ENCODE measurements at regions not wholly inside any gene's neighbourhood (a gene's known extent, or its start where the extent isn't known, plus 50 kb on each side); places are given as distances from the start of the nearest gene placed in this dataset.

DNA sequence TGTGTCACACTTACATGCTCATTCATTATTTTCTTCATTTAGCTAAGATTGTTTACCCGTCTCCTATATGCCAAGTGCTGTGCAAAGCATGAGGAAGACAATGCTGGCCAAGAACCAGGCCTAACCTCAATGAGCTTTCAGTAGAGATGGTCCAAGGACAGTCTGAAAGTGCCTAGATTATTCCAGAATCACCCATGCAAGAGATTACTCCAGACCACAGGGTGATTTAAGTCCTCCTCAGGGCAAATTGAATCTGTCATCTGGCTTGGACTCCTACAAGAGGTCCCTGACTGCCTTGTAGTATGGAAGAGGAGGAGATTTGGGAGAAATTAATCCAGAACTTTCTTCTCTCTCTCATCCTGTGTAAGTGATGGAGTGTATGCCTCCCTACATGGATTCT is 99.4 kb upstream of the NDP start:
- H3K4me3 Mint-ChIP-seq, result no peak overlapping the region
- H3K27me3 Mint-ChIP-seq (ENCODE audit: low read depth in 2 of 2), result peaks cover 3 to 24% of the 10 kb centered on the region in 2 donors
- H3K36me3 Mint-ChIP-seq, result no peaks in the 10 kb centered on the region
- Histone ChIP-seq H3K4me3 (ENCODE audit: low read length) (no peak overlapping the region), H3K36me3 (ENCODE audit: control insufficient read depth, insufficient read depth, low read length) (no peaks in the 10 kb centered on the region), H3K4me1 (ENCODE audit: control insufficient read depth, insufficient read depth, low read length) (no peaks in the 10 kb centered on the region), H3K27ac (ENCODE audit: low read length) (no peak overlapping the region), H3K27me3 (ENCODE audit: control insufficient read depth, insufficient read depth, low read length) (no peaks in the 10 kb centered on the region), H3K9me3 (ENCODE audit: control insufficient read depth, insufficient read depth, low read length) (no peaks in the 10 kb centered on the region)
- TF ChIP-seq, protein P1, sequence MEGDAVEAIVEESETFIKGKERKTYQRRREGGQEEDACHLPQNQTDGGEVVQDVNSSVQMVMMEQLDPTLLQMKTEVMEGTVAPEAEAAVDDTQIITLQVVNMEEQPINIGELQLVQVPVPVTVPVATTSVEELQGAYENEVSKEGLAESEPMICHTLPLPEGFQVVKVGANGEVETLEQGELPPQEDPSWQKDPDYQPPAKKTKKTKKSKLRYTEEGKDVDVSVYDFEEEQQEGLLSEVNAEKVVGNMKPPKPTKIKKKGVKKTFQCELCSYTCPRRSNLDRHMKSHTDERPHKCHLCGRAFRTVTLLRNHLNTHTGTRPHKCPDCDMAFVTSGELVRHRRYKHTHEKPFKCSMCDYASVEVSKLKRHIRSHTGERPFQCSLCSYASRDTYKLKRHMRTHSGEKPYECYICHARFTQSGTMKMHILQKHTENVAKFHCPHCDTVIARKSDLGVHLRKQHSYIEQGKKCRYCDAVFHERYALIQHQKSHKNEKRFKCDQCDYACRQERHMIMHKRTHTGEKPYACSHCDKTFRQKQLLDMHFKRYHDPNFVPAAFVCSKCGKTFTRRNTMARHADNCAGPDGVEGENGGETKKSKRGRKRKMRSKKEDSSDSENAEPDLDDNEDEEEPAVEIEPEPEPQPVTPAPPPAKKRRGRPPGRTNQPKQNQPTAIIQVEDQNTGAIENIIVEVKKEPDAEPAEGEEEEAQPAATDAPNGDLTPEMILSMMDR (IDR thresholded peaks at IDR 0.05), result no peak
- intact Hi-C loops (cut with micrococcal nuclease), result no loop called here
- 88% methylated on average over 1 of the region's 1 CpG for WGBS (ENCODE audit: insufficient coverage)
- H3K4me1 Mint-ChIP-seq, result peaks cover 4 to 13% of the 10 kb centered on the region in 2 donors
- no peaks in the 10 kb centered on the region for H3K9me3 Mint-ChIP-seq
- ATAC-seq, result no peak
- H3K27ac Mint-ChIP-seq, result no peak overlapping the region
- no peak for DNase-seq

DNA sequence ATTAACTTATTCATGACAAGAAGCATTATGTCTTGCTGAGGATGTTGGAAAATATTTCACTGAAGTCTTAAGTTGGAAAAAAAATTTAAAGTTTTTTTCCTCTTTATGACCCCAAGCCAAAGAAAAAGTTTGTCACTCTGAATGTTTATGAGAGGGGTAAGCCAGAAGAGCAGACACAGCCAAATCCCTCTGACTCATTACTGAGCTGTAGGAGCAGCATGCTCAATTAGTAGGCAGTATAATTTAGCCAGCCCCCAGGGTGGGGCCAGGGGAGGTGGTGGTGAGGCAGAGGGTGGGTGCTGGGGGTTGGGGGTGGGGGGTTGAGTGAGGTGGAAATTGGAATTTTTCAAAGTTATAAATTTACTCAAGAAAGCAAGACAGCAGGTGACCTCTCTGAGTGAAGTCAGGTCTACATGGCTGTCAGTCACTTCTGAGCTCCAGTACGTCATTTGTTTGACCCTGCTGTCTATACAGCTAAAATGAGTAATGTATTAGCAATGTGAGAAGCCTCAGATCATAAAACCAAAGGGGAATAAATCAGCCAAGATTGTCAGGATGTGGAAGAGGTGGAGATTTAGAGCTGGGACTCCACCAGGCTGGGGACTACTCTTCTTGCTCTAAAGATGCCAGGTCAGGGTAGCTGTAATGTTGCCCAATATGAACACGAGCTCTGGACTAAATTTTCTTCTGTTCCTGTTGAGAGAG is 98.8 kb upstream of the NDP start:
- Histone ChIP-seq H3K27ac (ENCODE audit: low read length) (no peak overlapping the region), H3K9me3 (ENCODE audit: control insufficient read depth, insufficient read depth, low read length) (no peaks in the 10 kb centered on the region), H3K4me1 (ENCODE audit: control insufficient read depth, insufficient read depth, low read length) (no peaks in the 10 kb centered on the region), H3K4me3 (ENCODE audit: low read length) (no peak overlapping the region), H3K36me3 (ENCODE audit: control insufficient read depth, insufficient read depth, low read length) (no peaks in the 10 kb centered on the region), H3K27me3 (ENCODE audit: control insufficient read depth, insufficient read depth, low read length) (no peaks in the 10 kb centered on the region)
- peaks cover 0 to 20% of the 10 kb centered on the region in 2 donors for H3K27me3 Mint-ChIP-seq (ENCODE audit: low read depth in 2 of 2)
- DNase-seq (no peak), ATAC-seq (no peak)
- no peak overlapping the region for H3K27ac Mint-ChIP-seq
- 91% methylated on average over 1 of the region's 2 CpGs for WGBS (ENCODE audit: insufficient coverage)
- H3K36me3 Mint-ChIP-seq, result no peaks in the 10 kb centered on the region
- TF ChIP-seq, protein P1 (IDR thresholded peaks at IDR 0.05), result no peak
- intact Hi-C loops (cut with micrococcal nuclease), result no loop called here
- no peak overlapping the region for H3K4me3 Mint-ChIP-seq
- H3K4me1 Mint-ChIP-seq, result peaks cover 4 to 12% of the 10 kb centered on the region in 2 donors
- H3K9me3 Mint-ChIP-seq, result no peaks in the 10 kb centered on the region

DNA sequence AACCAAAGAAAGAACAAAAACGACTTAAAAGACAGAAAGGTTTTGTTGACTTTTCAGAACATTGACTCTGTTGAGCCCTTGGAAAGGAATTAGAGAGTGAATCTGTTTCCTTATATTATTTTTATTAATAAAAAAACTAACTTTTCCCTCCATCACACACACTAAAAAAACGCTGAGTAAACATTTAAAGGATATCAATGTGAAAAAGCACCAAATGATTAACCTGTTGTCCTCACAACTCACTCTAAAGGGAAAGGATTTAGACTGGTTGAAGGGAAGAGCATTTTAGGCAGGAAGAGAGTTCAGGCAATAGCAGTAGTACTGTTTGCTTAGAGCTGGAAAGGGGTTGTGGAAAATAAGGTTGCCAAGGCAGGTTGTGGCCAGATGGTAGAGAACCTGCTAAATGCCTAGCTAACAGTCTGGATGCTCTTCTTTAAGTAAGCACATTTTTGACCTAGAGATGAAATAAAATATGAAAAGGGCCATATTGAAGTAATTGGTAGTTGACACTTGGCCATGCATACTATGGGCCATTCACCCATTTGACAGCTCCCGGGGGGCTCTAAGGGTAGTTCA is 98.0 kb upstream of the NDP start:
- 100% methylated on average over 1 of the region's 3 CpGs for WGBS (ENCODE audit: insufficient coverage)
- no peak overlapping the region for H3K4me3 Mint-ChIP-seq
- Histone ChIP-seq H3K4me1 (ENCODE audit: control insufficient read depth, insufficient read depth, low read length) (no peaks in the 10 kb centered on the region), H3K9me3 (ENCODE audit: control insufficient read depth, insufficient read depth, low read length) (no peaks in the 10 kb centered on the region), H3K27ac (ENCODE audit: low read length) (no peak overlapping the region), H3K4me3 (ENCODE audit: low read length) (no peak overlapping the region), H3K27me3 (ENCODE audit: control insufficient read depth, insufficient read depth, low read length) (no peaks in the 10 kb centered on the region), H3K36me3 (ENCODE audit: control insufficient read depth, insufficient read depth, low read length) (no peaks in the 10 kb centered on the region)
- intact Hi-C loops (cut with micrococcal nuclease), result no loop called here
- H3K4me1 Mint-ChIP-seq, result peaks cover 2 to 3% of the 10 kb centered on the region in 2 donors
- peaks cover 0 to 20% of the 10 kb centered on the region in 2 donors for H3K27me3 Mint-ChIP-seq (ENCODE audit: low read depth in 2 of 2)
- TF ChIP-seq, protein P1 (IDR thresholded peaks at IDR 0.05), result no peak
- H3K9me3 Mint-ChIP-seq, result no peaks in the 10 kb centered on the region
- H3K36me3 Mint-ChIP-seq, result no peaks in the 10 kb centered on the region
- no peak overlapping the region for H3K27ac Mint-ChIP-seq
- DNase-seq (no peak), ATAC-seq (no peak)

DNA sequence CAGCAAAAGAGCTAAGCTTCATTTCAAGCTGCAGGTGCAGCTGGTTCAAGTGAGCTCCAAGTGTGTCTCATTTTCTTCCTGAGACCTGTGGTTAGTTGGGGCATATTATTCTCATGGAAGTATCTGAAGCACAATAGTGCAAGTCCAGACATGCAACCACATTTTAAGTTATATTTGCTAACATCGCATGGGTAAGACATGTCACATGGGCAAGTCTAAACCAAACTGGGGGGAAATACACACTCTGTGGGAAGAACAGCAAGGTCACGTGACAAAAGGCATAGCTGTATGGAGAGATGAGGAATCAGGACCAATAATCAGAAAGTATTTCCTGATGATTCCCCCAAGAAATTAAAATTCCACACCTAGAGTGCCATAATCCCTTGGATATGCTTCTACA is 94.9 kb upstream of the NDP start:
- Mint-ChIP-seq H3K36me3 (no peaks in the 10 kb centered on the region), H3K27me3 (ENCODE audit: low read depth in 2 of 2) (peaks cover 0 to 25% of the 10 kb centered on the region in 2 donors), H3K27ac (no peak overlapping the region), H3K4me1 (no peaks in the 10 kb centered on the region), H3K4me3 (no peak overlapping the region), H3K9me3 (no peaks in the 10 kb centered on the region)
- intact Hi-C loops (cut with micrococcal nuclease), result no loop called here
- 100% methylated on average over 1 of the region's 2 CpGs for WGBS (ENCODE audit: insufficient coverage)
- DNase-seq (no peak), ATAC-seq (no peak)
- Histone ChIP-seq H3K27ac (ENCODE audit: low read length) (no peak overlapping the region), H3K36me3 (ENCODE audit: control insufficient read depth, insufficient read depth, low read length) (no peaks in the 10 kb centered on the region), H3K27me3 (ENCODE audit: control insufficient read depth, insufficient read depth, low read length) (no peaks in the 10 kb centered on the region), H3K4me3 (ENCODE audit: low read length) (no peak overlapping the region), H3K9me3 (ENCODE audit: control insufficient read depth, insufficient read depth, low read length) (no peaks in the 10 kb centered on the region), H3K4me1 (ENCODE audit: control insufficient read depth, insufficient read depth, low read length) (no peaks in the 10 kb centered on the region)
- TF ChIP-seq, protein P1 (IDR thresholded peaks at IDR 0.05), result no peak

Measured in natural killer cell (primary cell).